ENCODE measurements at regions not wholly inside any gene's neighbourhood (a gene's known extent, or its start where the extent isn't known, plus 50 kb on each side); places are given as distances from the start of the nearest gene placed in this dataset.

DNA sequence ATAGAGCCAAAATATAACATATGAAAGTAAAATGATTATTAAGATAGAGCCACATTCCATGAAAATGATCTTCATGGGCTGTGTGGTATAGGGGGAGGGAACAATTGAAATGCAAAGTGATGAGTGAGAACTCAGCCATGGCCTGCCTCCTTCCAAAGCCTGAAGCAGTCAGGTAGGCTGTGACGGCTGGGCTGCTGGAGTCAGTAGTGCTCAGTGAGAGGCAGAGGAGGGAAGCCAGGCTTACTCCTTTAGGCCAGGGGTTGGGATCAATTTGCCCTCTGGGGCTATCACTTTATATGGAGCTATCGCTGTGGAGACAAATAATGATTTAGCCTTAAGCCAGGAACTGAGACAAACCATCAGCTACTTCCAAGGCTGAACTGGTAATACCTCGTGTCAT lies 654.9 kb downstream of the FGF9 start:
- no peak for DNase-seq (ENCODE audit: low read depth)
- H3K4me3 ChIP-seq (ENCODE audit: low read depth, low read length), result no peak overlapping the region
- TF ChIP-seq, protein P1, sequence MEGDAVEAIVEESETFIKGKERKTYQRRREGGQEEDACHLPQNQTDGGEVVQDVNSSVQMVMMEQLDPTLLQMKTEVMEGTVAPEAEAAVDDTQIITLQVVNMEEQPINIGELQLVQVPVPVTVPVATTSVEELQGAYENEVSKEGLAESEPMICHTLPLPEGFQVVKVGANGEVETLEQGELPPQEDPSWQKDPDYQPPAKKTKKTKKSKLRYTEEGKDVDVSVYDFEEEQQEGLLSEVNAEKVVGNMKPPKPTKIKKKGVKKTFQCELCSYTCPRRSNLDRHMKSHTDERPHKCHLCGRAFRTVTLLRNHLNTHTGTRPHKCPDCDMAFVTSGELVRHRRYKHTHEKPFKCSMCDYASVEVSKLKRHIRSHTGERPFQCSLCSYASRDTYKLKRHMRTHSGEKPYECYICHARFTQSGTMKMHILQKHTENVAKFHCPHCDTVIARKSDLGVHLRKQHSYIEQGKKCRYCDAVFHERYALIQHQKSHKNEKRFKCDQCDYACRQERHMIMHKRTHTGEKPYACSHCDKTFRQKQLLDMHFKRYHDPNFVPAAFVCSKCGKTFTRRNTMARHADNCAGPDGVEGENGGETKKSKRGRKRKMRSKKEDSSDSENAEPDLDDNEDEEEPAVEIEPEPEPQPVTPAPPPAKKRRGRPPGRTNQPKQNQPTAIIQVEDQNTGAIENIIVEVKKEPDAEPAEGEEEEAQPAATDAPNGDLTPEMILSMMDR (IDR thresholded peaks at IDR 0.05; ENCODE audit: control insufficient read depth, extremely low read depth, insufficient read depth), result no peak

DNA sequence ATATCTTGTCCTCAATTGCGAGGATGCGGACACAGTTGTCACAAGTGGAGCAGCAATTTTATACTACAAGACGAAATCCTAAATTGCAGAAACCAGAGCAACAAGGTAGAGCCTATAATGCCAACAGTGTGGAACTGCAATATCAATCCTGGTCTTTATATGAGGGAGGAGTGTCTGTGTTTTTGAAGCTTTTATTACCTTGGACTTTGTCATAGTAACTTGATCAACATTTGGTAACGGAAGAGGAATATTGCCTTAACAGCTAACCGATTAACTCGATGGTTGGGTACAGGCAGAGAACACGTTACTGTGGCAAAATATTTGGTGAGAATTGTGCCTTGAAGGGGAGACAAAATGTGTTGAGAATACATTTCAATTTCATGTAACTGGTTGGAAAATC lies 661.5 kb downstream of the FGF9 start:
- TF ChIP-seq, protein P1 (IDR thresholded peaks at IDR 0.05; ENCODE audit: control insufficient read depth, extremely low read depth, insufficient read depth), result no peak
- DNase-seq (ENCODE audit: low read depth), result no peak
- H3K4me3 ChIP-seq (ENCODE audit: low read depth, low read length), result no peak overlapping the region

DNA sequence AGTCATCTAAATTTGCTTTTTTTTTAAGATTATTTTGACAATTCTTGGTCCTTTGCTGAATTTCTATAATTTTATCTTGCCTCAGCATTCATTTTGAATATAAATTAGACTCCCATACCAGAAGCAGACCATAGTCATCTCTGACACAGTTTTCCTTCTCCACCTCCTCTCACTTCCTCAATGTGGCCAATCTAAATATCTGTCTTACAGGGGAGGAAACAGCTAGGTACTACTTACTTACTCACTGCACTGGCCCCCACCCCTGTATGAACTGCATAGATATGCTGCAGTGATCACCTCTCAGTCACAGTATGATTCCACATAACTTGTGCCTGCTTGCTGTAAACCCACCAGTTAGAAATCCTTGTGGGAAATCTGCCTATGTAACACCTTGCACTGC lies 665.6 kb downstream of the FGF9 start:
- TF ChIP-seq, protein P1 (IDR thresholded peaks at IDR 0.05; ENCODE audit: control insufficient read depth, extremely low read depth, insufficient read depth), result no peak
- no peak for DNase-seq (ENCODE audit: low read depth)
- H3K4me3 ChIP-seq (ENCODE audit: low read depth, low read length), result no peak overlapping the region

DNA sequence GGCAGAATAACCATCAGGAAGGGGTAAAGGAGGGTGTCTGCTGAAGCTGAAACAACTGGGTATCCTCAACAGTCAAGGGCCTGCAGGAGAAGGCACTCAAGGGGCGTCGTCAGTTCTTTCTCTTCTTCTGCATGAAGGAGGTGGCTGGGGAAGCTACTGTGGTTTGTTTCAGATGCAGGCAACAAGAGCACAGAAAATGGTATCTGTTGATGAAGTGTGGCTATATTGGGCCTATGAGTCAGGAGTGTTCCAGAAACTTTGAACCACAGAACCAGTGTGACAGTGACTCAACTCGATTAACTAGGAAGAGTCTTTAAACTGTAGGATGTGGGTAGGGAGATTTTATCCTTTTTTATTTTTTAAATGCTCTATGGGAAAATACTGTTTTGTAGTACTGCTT lies 686.3 kb downstream of the FGF9 start:
- no peak for DNase-seq (ENCODE audit: low read depth)
- no peak overlapping the region for H3K4me3 ChIP-seq (ENCODE audit: low read depth, low read length)
- TF ChIP-seq, protein P1 (IDR thresholded peaks at IDR 0.05; ENCODE audit: control insufficient read depth, extremely low read depth, insufficient read depth), result no peak

- TF ChIP-seq, protein P1 (IDR thresholded peaks at IDR 0.05; ENCODE audit: control insufficient read depth, extremely low read depth, insufficient read depth), result no peak
- H3K4me3 ChIP-seq (ENCODE audit: low read depth, low read length), result no peak overlapping the region
- DNase-seq (ENCODE audit: low read depth), result no peak
Observed at GRCh38 chr13:22369090-22369489, 698.2 kb downstream of the FGF9 start.

DNA sequence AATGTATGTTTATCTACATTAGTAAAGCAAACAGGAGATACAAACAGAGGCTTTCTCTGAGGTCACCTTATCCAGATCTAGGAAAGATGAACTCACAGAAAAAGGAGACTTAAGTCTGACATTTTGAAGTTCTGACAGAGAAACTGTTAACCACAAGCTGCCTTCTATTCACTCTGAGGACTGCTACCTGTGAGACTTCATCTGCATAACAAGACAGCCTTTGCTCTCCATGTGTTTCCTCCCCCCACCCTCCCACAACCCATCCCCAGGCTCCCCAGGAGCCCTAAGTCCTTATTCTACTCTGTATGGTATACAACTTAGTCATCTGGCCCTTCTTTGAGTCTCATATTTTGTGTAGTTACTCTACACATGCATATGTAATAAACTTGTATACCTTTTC lies 699.0 kb downstream of the FGF9 start:
- DNase-seq (ENCODE audit: low read depth), result no peak
- H3K4me3 ChIP-seq (ENCODE audit: low read depth, low read length), result no peak overlapping the region
- TF ChIP-seq, protein P1 (IDR thresholded peaks at IDR 0.05; ENCODE audit: control insufficient read depth, extremely low read depth, insufficient read depth), result no peak

- TF ChIP-seq, protein P1 (IDR thresholded peaks at IDR 0.05; ENCODE audit: control insufficient read depth, extremely low read depth, insufficient read depth), result no peak
- no peak overlapping the region for H3K4me3 ChIP-seq (ENCODE audit: low read depth, low read length)
- no peak for DNase-seq (ENCODE audit: low read depth)
Observed at GRCh38 chr13:22372261-22372660, 701.4 kb downstream of the FGF9 start.
